SW480 (cell line): ENCODE measurements at regions not wholly inside any gene's neighbourhood (a gene's known extent, or its start where the extent isn't known, plus 50 kb on each side); places are given as distances from the start of the nearest gene placed in this dataset.

ENCODE experiments used
- DNase-seq: peaks from one replicate; pipeline ENCODE4 v3.0.0-alpha.2; 2016; ENCODE audit warnings: low spot score

- DNase-seq: no peak
Measured at GRCh38 chr20:19953606-19954005, 63.6 kb upstream of the NAA20 start.

GRCh38 chr20:19956976-19957375 is 60.2 kb upstream of the NAA20 start:
- DNase-seq: no peak

- DNase-seq: no peak
Measured at GRCh38 chr20:19958219-19958618, 58.9 kb upstream of the NAA20 start.

- DNase-seq: no peak
Measured at GRCh38 chr20:19958928-19959327, 58.2 kb upstream of the NAA20 start.

GRCh38 chr20:19960745-19961144 is 56.4 kb upstream of the NAA20 start:
- no peak for DNase-seq

GRCh38 chr20:19961293-19961692 is 55.9 kb upstream of the NAA20 start:
- no peak for DNase-seq

- no peak for DNase-seq
Measured at GRCh38 chr20:19962958-19963357, 54.2 kb upstream of the NAA20 start.

- peak; percentile 48 for DNase-seq
Measured at GRCh38 chr20:19964289-19965265, 52.6 kb upstream of the NAA20 start.

- DNase-seq: no peak
Measured at GRCh38 chr20:19966840-19967239, 50.3 kb upstream of the NAA20 start.
